HL-60 (cell line): ENCODE measurements at regions not wholly inside any gene's neighbourhood (a gene's known extent, or its start where the extent isn't known, plus 50 kb on each side); places are given as distances from the start of the nearest gene placed in this dataset.

Experiments used
- DNase-seq, 2 experiments: peaks; one replicate each; pipeline ENCODE4 v3.0.0-alpha.2; 2010 to 2020; ENCODE audit warnings: low read depth in 1 of 2, low spot score in 1 of 2
- H3K27ac ChIP-seq: fragments of 250-450 bp; sonication (Bioruptor Pico); replicated peaks from 2 replicates; pipeline ENCODE4 v1.5.1; 2020; ENCODE audit warnings: mild to moderate bottlenecking, moderate library complexity
- H3K27me3 ChIP-seq: fragments of 250-450 bp; sonication (Bioruptor Pico); 2 replicates; pipeline ENCODE4 v1.5.1; 2021; ENCODE audit warnings: mild to moderate bottlenecking, moderate library complexity; ENCODE audit not compliant: insufficient read depth, poor library complexity, severe bottlenecking
- H3K4me3 ChIP-seq: replicated peaks from 2 replicates; pipeline ENCODE4 v1.5.1; 2011; ENCODE audit warnings: mild to moderate bottlenecking, control low read depth, low read length; ENCODE audit not compliant: insufficient read depth
- CTCF ChIP-seq: IDR thresholded peaks from one replicate; pipeline ENCODE4 v1.5.1; 2011; ENCODE audit warnings: low read length, control low read depth, inconsistent platforms; ENCODE audit not compliant: insufficient read depth
- GABPA ChIP-seq: IDR thresholded peaks from 2 replicates; pipeline ENCODE4 v1.6.1; 2012; ENCODE audit warnings: low read depth
- POLR2AphosphoS5 ChIP-seq: IDR thresholded peaks from 2 replicates; pipeline ENCODE4 v1.6.1; 2012; ENCODE audit warnings: low read depth
- REST ChIP-seq: IDR thresholded peaks from 2 replicates; pipeline ENCODE4 v1.6.1; 2012; ENCODE audit warnings: low read depth; ENCODE audit not compliant: insufficient replicate concordance
- SPI1 ChIP-seq: IDR thresholded peaks from 2 replicates; pipeline ENCODE4 v1.6.1; 2012; ENCODE audit warnings: low read depth, mild to moderate bottlenecking, borderline replicate concordance

GRCh38 chr4:134540588-134540987 lies 339.0 kb upstream of the PABPC4L start:
- TF ChIP-seq REST (no peak), POLR2AphosphoS5 (no peak), CTCF (no peak), GABPA (no peak), SPI1 (no peak)
- Histone ChIP-seq H3K27ac (no peak overlapping the region), H3K4me3 (no peak overlapping the region)

GRCh38 chr4:134539729-134540231 lies 338.2 kb upstream of the PABPC4L start:
- no peak for DNase-seq

More at GRCh38 chr4:134540588-134540987, 339.0 kb upstream of the PABPC4L start:
- DNase-seq = no peak
- H3K27me3 ChIP-seq = no peaks in the 10 kb centered on the region

More at GRCh38 chr4:134539729-134540231, 338.2 kb upstream of the PABPC4L start:
- Histone ChIP-seq H3K27ac (no peak overlapping the region), H3K27me3 (no peaks in the 10 kb centered on the region), H3K4me3 (no peak overlapping the region)
- TF ChIP-seq GABPA (no peak), POLR2AphosphoS5 (no peak), SPI1 (no peak), CTCF (no peak), REST (no peak)
